Neural cell (in vitro differentiated cells): ENCODE measurements at regions not wholly inside any gene's neighbourhood (a gene's known extent, or its start where the extent isn't known, plus 50 kb on each side); places are given as distances from the start of the nearest gene placed in this dataset.
A peak's percentile ranks its signal among the peaks of the same experiment; 100 is the strongest.

Source experiments
- H2AFZ ChIP-seq: fragments of 200-600, 300-800 bp; sonication (generic), shearing (Covaris generic); 2 replicates; pipeline ENCODE4 v1.6.0; 2014; ENCODE audit warnings: low read depth, mild to moderate bottlenecking, antibody characterized with exemption, low read length, moderate library complexity
- H3F3A ChIP-seq: fragments of 200-600 bp; shearing (Covaris generic); 2 replicates; pipeline ENCODE4 v1.6.1; 2016; ENCODE audit warnings: mild to moderate bottlenecking, moderate library complexity, mixed read lengths, antibody characterized with exemption, low read length; ENCODE audit not compliant: insufficient read depth, poor library complexity, severe bottlenecking
- H3K27ac ChIP-seq: fragments of 200-600, 300-800 bp; sonication (generic), shearing (Covaris generic); 2 replicates; pipeline ENCODE4 v1.5.1; 2014; ENCODE audit warnings: mild to moderate bottlenecking, low read length, moderate library complexity
- H3K27me3 ChIP-seq: fragments of 300-800, 200-600 bp; sonication (generic), shearing (Covaris generic); 2 replicates; pipeline ENCODE4 v1.6.0; 2014; ENCODE audit warnings: mild to moderate bottlenecking, low read depth, low read length, moderate library complexity; ENCODE audit not compliant: insufficient read depth
- H3K36me3 ChIP-seq: fragments of 300-800, 200-600 bp; sonication (generic), shearing (Covaris generic); 2 replicates; pipeline ENCODE4 v1.5.1; 2014; ENCODE audit warnings: mild to moderate bottlenecking, antibody characterized with exemption, low read length, moderate library complexity; ENCODE audit not compliant: insufficient read depth
- H3K4me2 ChIP-seq: fragments of 300-800, 200-600 bp; sonication (generic), shearing (Covaris generic); 2 replicates; pipeline ENCODE4 v1.6.0; 2014; ENCODE audit warnings: mild to moderate bottlenecking, low read length
- H3K4me3 ChIP-seq: fragments of 300-800, 200-600 bp; sonication (generic), shearing (Covaris generic); 2 replicates; pipeline ENCODE4 v1.5.1; 2014; ENCODE audit warnings: mild to moderate bottlenecking, low read length, moderate library complexity
- H3K79me2 ChIP-seq: fragments of 200-600 bp; shearing (Covaris generic); replicated peaks from 2 replicates; pipeline ENCODE4 v1.6.0; 2014; ENCODE audit warnings: mild to moderate bottlenecking, low read length, moderate library complexity; ENCODE audit not compliant: insufficient read depth
- H3K9ac ChIP-seq: fragments of 300-800, 200-600 bp; sonication (generic), shearing (Covaris generic); 2 replicates; pipeline ENCODE4 v1.6.1; 2016; ENCODE audit warnings: mild to moderate bottlenecking, low read length, mixed read lengths
- H3K9me2 ChIP-seq: fragments of 200-600 bp; shearing (Covaris generic); 2 replicates; pipeline ENCODE4 v1.6.1; 2016; ENCODE audit warnings: mild to moderate bottlenecking, low read length, mixed read lengths; ENCODE audit not compliant: insufficient read depth
- H3K9me3 ChIP-seq: fragments of 200-600, 300-800 bp; sonication (generic), shearing (Covaris generic); 2 replicates; pipeline ENCODE4 v1.6.1; 2016; ENCODE audit warnings: mild to moderate bottlenecking, mixed run types, low read length, moderate library complexity, mixed read lengths
- H4K20me1 ChIP-seq: fragments of 200-600 bp; shearing (Covaris generic); 2 replicates; pipeline ENCODE4 v1.6.1; 2016; ENCODE audit warnings: mild to moderate bottlenecking, mixed run types; ENCODE audit not compliant: insufficient read depth
- EP300 ChIP-seq: fragments of 450-650 bp; conservative IDR thresholded peaks from 2 replicates; pipeline ENCODE4 v1.6.1; 2014; ENCODE audit warnings: antibody characterized with exemption, mild to moderate bottlenecking, moderate library complexity; ENCODE audit not compliant: poor library complexity, severe bottlenecking
- EZH2 ChIP-seq: fragments of 200-600, 300-800 bp; shearing (Covaris generic), sonication (generic); IDR thresholded peaks from 2 replicates; pipeline ENCODE4 v1.6.1; 2014; ENCODE audit warnings: antibody characterized with exemption, low read length, borderline replicate concordance, mild to moderate bottlenecking; ENCODE audit not compliant: insufficient read depth, poor library complexity, severe bottlenecking
- MXI1 ChIP-seq: fragments of 450-650 bp; conservative IDR thresholded peaks from 2 replicates; pipeline ENCODE4 v1.6.1; 2014; ENCODE audit warnings: antibody characterized with exemption, mild to moderate bottlenecking; ENCODE audit not compliant: poor library complexity, severe bottlenecking
- POLR2AphosphoS5 ChIP-seq: IDR thresholded peaks from 2 replicates; pipeline ENCODE4 v1.6.1; 2012
- RAD21 ChIP-seq: fragments of 450-650 bp; conservative IDR thresholded peaks from 2 replicates; pipeline ENCODE4 v1.6.1; 2014; ENCODE audit warnings: antibody characterized with exemption, mild to moderate bottlenecking, moderate library complexity
- SMC3 ChIP-seq: fragments of 450-650 bp; conservative IDR thresholded peaks from 2 replicates; pipeline ENCODE4 v1.6.1; 2014; ENCODE audit warnings: antibody characterized with exemption, mild to moderate bottlenecking, moderate library complexity; ENCODE audit not compliant: poor library complexity
- TAF1 ChIP-seq: IDR thresholded peaks from 2 replicates; pipeline ENCODE4 v1.6.1; 2012; ENCODE audit warnings: low read depth
- TF ChIP-seq, protein P1 (sequence below): fragments of 450-650 bp; IDR thresholded peaks from 2 replicates; pipeline ENCODE4 v1.5.1; 2014; ENCODE audit warnings: antibody characterized with exemption, mild to moderate bottlenecking, moderate library complexity; ENCODE audit not compliant: poor library complexity, severe bottlenecking
- TF ChIP-seq, protein P2 (sequence below): IDR thresholded peaks from 2 replicates; pipeline ENCODE4 v1.6.1; 2012; ENCODE audit warnings: borderline replicate concordance

DNA sequence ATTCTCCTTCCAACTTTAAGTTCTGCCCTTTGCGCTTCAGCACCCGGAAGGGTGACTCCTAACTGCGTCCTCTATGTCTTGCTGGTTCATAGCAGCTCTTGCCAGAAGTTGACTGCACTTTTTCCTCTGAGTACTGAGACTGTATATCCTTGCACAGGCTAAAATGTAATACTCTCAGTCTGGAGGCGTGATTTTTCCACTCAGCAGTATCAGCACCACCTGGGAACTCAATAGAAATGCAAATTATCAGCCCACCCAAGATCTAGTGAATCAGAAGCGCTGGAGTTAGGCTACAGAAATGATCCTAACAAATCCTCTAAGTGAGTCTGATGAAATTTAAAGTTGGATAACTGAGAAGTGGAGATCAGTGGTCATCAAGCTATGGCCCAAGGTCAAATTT lies 1611.9 kb upstream of the SLC10A2 start:
- no peaks in the 10 kb centered on the region for H3F3A ChIP-seq
- H4K20me1 ChIP-seq, result no peaks in the 10 kb centered on the region
- H3K9ac ChIP-seq, result no peak overlapping the region
- H3K27ac ChIP-seq, result no peak overlapping the region
- H3K4me2 ChIP-seq, result no peak overlapping the region
- no peaks in the 10 kb centered on the region for H3K9me3 ChIP-seq
- H3K4me3 ChIP-seq, result no peak overlapping the region
- no peaks in the 10 kb centered on the region for H3K36me3 ChIP-seq
- H3K27me3 ChIP-seq, result no peaks in the 10 kb centered on the region
- no peaks in the 10 kb centered on the region for H3K9me2 ChIP-seq
- no peak overlapping the region for H2AFZ ChIP-seq
- no peak for TF ChIP-seq POLR2AphosphoS5
- TF ChIP-seq EP300, result no peak
- TF ChIP-seq, protein P1, sequence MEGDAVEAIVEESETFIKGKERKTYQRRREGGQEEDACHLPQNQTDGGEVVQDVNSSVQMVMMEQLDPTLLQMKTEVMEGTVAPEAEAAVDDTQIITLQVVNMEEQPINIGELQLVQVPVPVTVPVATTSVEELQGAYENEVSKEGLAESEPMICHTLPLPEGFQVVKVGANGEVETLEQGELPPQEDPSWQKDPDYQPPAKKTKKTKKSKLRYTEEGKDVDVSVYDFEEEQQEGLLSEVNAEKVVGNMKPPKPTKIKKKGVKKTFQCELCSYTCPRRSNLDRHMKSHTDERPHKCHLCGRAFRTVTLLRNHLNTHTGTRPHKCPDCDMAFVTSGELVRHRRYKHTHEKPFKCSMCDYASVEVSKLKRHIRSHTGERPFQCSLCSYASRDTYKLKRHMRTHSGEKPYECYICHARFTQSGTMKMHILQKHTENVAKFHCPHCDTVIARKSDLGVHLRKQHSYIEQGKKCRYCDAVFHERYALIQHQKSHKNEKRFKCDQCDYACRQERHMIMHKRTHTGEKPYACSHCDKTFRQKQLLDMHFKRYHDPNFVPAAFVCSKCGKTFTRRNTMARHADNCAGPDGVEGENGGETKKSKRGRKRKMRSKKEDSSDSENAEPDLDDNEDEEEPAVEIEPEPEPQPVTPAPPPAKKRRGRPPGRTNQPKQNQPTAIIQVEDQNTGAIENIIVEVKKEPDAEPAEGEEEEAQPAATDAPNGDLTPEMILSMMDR, result no peak
- TF ChIP-seq SMC3, result no peak
- no peak for TF ChIP-seq MXI1
- TF ChIP-seq, protein P2, sequence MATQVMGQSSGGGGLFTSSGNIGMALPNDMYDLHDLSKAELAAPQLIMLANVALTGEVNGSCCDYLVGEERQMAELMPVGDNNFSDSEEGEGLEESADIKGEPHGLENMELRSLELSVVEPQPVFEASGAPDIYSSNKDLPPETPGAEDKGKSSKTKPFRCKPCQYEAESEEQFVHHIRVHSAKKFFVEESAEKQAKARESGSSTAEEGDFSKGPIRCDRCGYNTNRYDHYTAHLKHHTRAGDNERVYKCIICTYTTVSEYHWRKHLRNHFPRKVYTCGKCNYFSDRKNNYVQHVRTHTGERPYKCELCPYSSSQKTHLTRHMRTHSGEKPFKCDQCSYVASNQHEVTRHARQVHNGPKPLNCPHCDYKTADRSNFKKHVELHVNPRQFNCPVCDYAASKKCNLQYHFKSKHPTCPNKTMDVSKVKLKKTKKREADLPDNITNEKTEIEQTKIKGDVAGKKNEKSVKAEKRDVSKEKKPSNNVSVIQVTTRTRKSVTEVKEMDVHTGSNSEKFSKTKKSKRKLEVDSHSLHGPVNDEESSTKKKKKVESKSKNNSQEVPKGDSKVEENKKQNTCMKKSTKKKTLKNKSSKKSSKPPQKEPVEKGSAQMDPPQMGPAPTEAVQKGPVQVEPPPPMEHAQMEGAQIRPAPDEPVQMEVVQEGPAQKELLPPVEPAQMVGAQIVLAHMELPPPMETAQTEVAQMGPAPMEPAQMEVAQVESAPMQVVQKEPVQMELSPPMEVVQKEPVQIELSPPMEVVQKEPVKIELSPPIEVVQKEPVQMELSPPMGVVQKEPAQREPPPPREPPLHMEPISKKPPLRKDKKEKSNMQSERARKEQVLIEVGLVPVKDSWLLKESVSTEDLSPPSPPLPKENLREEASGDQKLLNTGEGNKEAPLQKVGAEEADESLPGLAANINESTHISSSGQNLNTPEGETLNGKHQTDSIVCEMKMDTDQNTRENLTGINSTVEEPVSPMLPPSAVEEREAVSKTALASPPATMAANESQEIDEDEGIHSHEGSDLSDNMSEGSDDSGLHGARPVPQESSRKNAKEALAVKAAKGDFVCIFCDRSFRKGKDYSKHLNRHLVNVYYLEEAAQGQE, result no peak
- no peak for TF ChIP-seq RAD21
- TF ChIP-seq TAF1, result no peak
- no peak for TF ChIP-seq EZH2
- H3K79me2 ChIP-seq, result no peaks in the 10 kb centered on the region

DNA sequence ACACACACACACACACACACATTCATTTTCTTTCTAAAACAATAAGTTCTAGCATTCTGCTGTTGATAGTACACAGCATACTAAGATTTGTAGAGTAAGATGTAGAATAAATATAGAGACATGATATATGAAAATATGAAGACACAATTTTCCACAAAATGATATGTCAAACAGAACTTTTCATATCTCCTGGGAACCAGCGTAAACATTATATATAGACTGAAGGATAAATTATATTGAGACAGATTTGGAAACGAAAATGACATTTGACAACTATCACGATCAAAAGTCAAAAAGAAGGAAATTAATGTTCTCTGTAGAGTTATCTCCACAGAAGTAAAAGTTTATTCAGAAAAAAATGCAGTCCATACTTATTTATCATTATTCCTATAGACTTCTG lies 1605.7 kb upstream of the SLC10A2 start:
- H3K9me3 ChIP-seq, result no peaks in the 10 kb centered on the region
- H3K9ac ChIP-seq, result no peak overlapping the region
- no peaks in the 10 kb centered on the region for H3K79me2 ChIP-seq
- H4K20me1 ChIP-seq, result no peaks in the 10 kb centered on the region
- H3F3A ChIP-seq, result no peaks in the 10 kb centered on the region
- H3K27ac ChIP-seq, result no peak overlapping the region
- no peaks in the 10 kb centered on the region for H3K9me2 ChIP-seq
- TF ChIP-seq EP300 (peak; percentile 86), POLR2AphosphoS5 (peak; percentile 72), MXI1 (no peak)
- no peaks in the 10 kb centered on the region for H3K36me3 ChIP-seq
- no peak overlapping the region for H3K4me3 ChIP-seq
- H3K4me2 ChIP-seq, result no peak overlapping the region
- H2AFZ ChIP-seq, result no peak overlapping the region
- no peaks in the 10 kb centered on the region for H3K27me3 ChIP-seq

DNA sequence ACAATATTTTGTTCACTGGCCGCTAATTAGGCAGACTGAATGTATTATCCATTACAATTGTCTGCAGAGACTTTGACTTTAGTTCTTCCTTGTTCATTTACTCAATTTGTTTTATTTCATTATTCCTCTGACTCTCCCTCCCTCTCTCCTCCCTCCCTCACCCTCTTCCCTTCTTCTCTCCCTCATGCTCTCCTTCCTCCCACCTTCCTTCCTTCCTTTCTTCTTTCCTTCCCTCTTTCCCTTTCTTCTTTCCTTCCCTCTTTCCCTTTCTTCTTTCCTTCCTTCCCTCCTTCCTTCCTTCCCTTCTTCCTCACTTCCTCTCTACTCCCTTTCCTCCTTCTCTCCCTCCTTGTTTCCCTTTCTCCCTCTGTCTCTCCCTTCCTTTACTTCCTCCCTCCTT lies 1591.0 kb upstream of the SLC10A2 start:
- Histone ChIP-seq H3K4me3 (no peak overlapping the region), H4K20me1 (no peaks in the 10 kb centered on the region), H3K36me3 (no peaks in the 10 kb centered on the region), H3K9me2 (no peaks in the 10 kb centered on the region), H3K27me3 (no peaks in the 10 kb centered on the region), H3F3A (no peaks in the 10 kb centered on the region), H3K9me3 (no peaks in the 10 kb centered on the region), H2AFZ (no peak overlapping the region), H3K9ac (no peak overlapping the region), H3K79me2 (no peaks in the 10 kb centered on the region), H3K4me2 (no peak overlapping the region), H3K27ac (no peak overlapping the region)
- TF ChIP-seq RAD21 (no peak), SMC3 (no peak), EP300 (no peak), POLR2AphosphoS5 (no peak), EZH2 (no peak), MXI1 (no peak), TAF1 (no peak)
- TF ChIP-seq, protein P1, result no peak
- TF ChIP-seq, protein P2, result no peak
